Stomach (tissue), 4 donors: ENCODE measurements at regions not wholly inside any gene's neighbourhood (a gene's known extent, or its start where the extent isn't known, plus 50 kb on each side); places are given as distances from the start of the nearest gene placed in this dataset.

Experiments used
- CTCF ChIP-seq, 7 experiments: fragments of 450-650 bp in 4 of 7; fragments of 200-600 bp in 3 of 7; sonication (generic) in 3 of 7; IDR thresholded peaks; one replicate each; pipeline ENCODE4 v1.5.1; 2016 to 2019; ENCODE audit warnings: antibody characterized with exemption in 7 of 7, control low read depth in 2 of 7, mild to moderate bottlenecking in 1 of 7
- POLR2A ChIP-seq, 4 donors: fragments of 450-650 bp; IDR thresholded peaks; one replicate each; pipeline ENCODE4 v1.6.1; 2016; ENCODE audit warnings: antibody characterized with exemption in 4 of 4, control low read depth in 2 of 4, mild to moderate bottlenecking in 1 of 4, moderate library complexity in 1 of 4
- POLR2AphosphoS5 ChIP-seq, 3 donors: sonication (generic); formaldehyde crosslinking; IDR thresholded peaks; one replicate each; pipeline ENCODE4 v1.6.1; 2016; ENCODE audit warnings: antibody characterized with exemption in 3 of 3

GRCh38 chr13:95368998-95369397 lies 67.7 kb upstream of the ABCC4 start:
- no peak for TF ChIP-seq CTCF (IDR thresholded peaks at IDR 0.05)
- no peak for TF ChIP-seq POLR2A (IDR thresholded peaks at IDR 0.05)
- TF ChIP-seq POLR2AphosphoS5 (IDR thresholded peaks at IDR 0.05): no peak
